HFFc6 (cell line): ENCODE measurements at regions not wholly inside any gene's neighbourhood (a gene's known extent, or its start where the extent isn't known, plus 50 kb on each side); places are given as distances from the start of the nearest gene placed in this dataset.

ENCODE experiments used
- DNase-seq: peaks from one replicate; pipeline ENCODE4 v3.0.0-alpha.2; 2018
- H3K27ac Mint-ChIP-seq: 2 replicates; pipeline ENCODE4 v1.8.0; 2020; ENCODE audit warnings: mild to moderate bottlenecking, mixed read lengths
- H3K27me3 Mint-ChIP-seq: 2 replicates; pipeline ENCODE4 v1.8.0; 2021; ENCODE audit warnings: mild to moderate bottlenecking, moderate library complexity, mixed read lengths; ENCODE audit not compliant: insufficient read depth
- H3K36me3 Mint-ChIP-seq: 2 replicates; pipeline ENCODE4 v1.8.0; 2021; ENCODE audit warnings: low read depth, mixed read lengths
- H3K4me1 Mint-ChIP-seq: 2 replicates; pipeline ENCODE4 v1.8.0; 2020; ENCODE audit warnings: low read depth, mixed read lengths
- H3K4me3 Mint-ChIP-seq: 2 replicates; pipeline ENCODE4 v1.8.0; 2020; ENCODE audit warnings: mild to moderate bottlenecking, moderate library complexity, mixed read lengths
- H3K9me3 Mint-ChIP-seq: 2 replicates; pipeline ENCODE4 v1.8.0; 2020; ENCODE audit warnings: mild to moderate bottlenecking, mixed read lengths
- TF ChIP-seq, protein P1 (sequence below): fragments of 200-600 bp; sonication (generic); IDR thresholded peaks from 2 replicates; pipeline ENCODE4 v1.5.0; 2021; ENCODE audit warnings: antibody characterized with exemption, mild to moderate bottlenecking

DNA sequence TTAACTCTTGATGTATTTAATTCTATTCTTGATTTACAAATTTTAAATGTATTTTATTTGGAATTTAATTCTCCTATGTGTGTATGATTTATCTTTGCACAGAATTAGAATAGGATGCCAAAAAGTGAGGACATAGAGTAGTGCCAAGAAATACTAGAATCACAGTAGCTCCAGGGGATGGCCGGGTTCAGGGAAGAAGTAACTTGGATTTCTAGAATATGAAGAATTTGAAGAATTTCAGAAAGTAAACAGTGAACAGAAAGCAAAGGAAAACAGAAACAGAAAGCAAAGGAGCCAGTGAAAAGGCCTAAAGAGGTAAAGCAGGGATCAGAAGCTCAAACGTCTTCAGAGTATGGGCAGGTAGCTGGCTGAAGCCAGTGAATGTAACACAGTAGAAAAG, 1187.6 kb downstream of the RPA4 start:
- Mint-ChIP-seq H3K27me3 (no peaks in the 10 kb centered on the region), H3K9me3 (no peaks in the 10 kb centered on the region), H3K36me3 (no peaks in the 10 kb centered on the region), H3K27ac (peak overlapping the region; percentile 77), H3K4me1 (peaks cover 68% of the 10 kb centered on the region), H3K4me3 (peak overlapping the region; percentile 69)
- TF ChIP-seq, protein P1, sequence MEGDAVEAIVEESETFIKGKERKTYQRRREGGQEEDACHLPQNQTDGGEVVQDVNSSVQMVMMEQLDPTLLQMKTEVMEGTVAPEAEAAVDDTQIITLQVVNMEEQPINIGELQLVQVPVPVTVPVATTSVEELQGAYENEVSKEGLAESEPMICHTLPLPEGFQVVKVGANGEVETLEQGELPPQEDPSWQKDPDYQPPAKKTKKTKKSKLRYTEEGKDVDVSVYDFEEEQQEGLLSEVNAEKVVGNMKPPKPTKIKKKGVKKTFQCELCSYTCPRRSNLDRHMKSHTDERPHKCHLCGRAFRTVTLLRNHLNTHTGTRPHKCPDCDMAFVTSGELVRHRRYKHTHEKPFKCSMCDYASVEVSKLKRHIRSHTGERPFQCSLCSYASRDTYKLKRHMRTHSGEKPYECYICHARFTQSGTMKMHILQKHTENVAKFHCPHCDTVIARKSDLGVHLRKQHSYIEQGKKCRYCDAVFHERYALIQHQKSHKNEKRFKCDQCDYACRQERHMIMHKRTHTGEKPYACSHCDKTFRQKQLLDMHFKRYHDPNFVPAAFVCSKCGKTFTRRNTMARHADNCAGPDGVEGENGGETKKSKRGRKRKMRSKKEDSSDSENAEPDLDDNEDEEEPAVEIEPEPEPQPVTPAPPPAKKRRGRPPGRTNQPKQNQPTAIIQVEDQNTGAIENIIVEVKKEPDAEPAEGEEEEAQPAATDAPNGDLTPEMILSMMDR, result no peak
- peak; percentile 4 for DNase-seq

DNA sequence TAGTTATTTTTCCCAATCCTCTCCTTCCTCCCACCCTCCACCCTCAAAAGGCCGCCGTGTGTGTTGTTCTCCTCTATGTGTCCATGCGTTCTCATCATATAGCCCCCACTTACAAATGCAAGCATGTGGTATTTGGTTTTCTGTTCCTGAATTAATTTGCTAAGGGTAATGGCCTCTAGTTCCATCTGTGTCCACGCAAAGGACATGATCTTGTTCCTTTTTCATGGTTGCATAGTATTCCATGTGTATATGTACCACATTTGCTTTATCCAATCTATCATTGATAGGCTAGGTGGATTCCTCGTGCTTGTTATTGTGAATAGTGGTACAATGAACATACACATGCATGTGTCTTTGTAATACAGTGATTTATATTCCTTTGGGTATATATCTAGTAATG, 1193.7 kb downstream of the RPA4 start:
- no peak overlapping the region for H3K27ac Mint-ChIP-seq
- peaks cover 22% of the 10 kb centered on the region for H3K4me1 Mint-ChIP-seq
- no peaks in the 10 kb centered on the region for H3K9me3 Mint-ChIP-seq
- no peaks in the 10 kb centered on the region for H3K36me3 Mint-ChIP-seq
- DNase-seq, result no peak
- no peaks in the 10 kb centered on the region for H3K27me3 Mint-ChIP-seq
- TF ChIP-seq, protein P1, result no peak
- H3K4me3 Mint-ChIP-seq, result no peak overlapping the region

DNA sequence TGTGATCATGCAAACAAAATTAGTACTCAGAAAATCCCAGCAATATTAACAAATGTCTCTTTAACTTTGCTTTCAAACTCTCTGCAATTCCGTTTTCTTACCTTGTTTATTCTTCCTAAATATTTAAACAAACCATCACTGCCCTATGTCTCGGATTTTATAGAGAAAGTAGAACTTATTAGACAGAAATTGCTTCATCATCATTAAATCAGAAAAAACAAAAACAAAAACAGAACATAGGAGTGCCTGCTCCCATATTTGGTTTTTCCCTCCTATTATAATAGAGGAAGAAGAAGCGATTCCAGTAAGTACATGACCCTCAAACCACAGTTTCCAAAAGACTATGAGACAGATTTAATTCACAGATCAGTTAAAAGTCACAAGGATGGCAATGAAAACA, 1228.0 kb downstream of the RPA4 start:
- no peak overlapping the region for H3K4me3 Mint-ChIP-seq
- H3K27me3 Mint-ChIP-seq, result no peaks in the 10 kb centered on the region
- H3K4me1 Mint-ChIP-seq, result peaks cover 14% of the 10 kb centered on the region
- H3K9me3 Mint-ChIP-seq, result no peaks in the 10 kb centered on the region
- TF ChIP-seq, protein P1, result no peak
- peak overlapping the region; percentile 11; the same call in 1 of the 2 replicates for H3K27ac Mint-ChIP-seq
- peak; percentile 1 for DNase-seq
- H3K36me3 Mint-ChIP-seq, result no peaks in the 10 kb centered on the region

DNA sequence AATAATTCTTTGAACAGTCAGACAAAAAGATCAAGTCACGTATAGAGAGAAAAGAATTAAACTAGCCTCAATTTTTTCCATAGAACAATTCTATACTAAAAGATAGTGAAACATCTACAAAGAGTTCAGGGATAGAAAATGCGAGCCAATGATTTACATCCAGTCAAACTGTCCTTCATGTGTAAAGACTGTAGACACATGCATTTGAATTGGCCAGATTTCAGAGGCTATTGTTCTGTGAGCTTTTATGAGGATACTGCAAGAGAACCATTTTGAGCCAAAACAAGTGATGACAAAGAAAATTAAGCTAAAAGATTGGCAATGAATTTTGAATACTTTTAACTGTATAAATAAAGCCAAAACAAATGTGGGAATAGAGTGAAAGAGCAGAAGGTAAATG, 1230.3 kb downstream of the RPA4 start:
- Mint-ChIP-seq H3K36me3 (no peaks in the 10 kb centered on the region), H3K9me3 (no peaks in the 10 kb centered on the region), H3K27me3 (no peaks in the 10 kb centered on the region), H3K27ac (no peak overlapping the region), H3K4me1 (peaks cover 14% of the 10 kb centered on the region), H3K4me3 (no peak overlapping the region)
- TF ChIP-seq, protein P1, result no peak
- DNase-seq, result no peak

DNA sequence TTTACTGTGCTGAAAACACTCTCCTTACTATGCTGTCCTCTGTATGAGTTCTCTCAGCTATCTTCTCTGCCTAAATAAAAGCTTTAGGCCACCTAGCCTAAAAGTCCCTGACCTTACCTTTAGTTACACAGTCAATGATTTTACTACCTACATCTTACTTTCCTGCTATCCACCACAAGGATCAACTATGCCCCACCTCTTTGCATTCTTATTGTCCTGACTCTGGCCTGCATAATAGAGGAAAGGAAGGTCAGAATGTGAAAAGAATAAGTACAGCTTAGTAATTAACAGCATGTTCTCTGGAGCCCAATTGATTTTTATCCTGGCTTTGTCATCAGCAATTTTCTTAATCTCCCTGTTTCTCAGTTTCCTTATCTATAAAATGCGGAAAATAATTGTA, 1257.8 kb downstream of the RPA4 start:
- H3K4me1 Mint-ChIP-seq, result peaks cover 10% of the 10 kb centered on the region; the same call in 1 of the 2 replicates
- no peaks in the 10 kb centered on the region for H3K36me3 Mint-ChIP-seq
- H3K9me3 Mint-ChIP-seq, result no peaks in the 10 kb centered on the region
- no peak overlapping the region for H3K4me3 Mint-ChIP-seq
- no peak overlapping the region for H3K27ac Mint-ChIP-seq
- no peaks in the 10 kb centered on the region for H3K27me3 Mint-ChIP-seq
- TF ChIP-seq, protein P1, result no peak
- no peak for DNase-seq

DNA sequence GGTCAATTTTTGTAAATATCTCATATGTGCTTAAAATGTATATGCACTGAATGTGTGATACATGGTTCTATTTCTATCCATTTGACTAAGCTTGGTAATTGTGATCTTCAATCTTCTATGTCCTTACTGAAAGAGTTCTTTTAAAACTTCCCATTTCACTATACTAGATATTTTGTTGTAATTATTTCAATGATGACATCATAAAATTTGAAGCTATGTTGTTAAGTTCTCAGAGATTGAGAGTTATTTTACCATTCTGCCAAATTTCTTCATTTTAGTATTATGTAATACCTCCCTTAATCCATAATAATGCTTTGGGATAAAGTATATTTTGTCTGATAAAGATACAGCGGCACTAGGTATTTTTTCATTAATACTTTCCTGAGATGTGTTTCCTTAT, 1307.3 kb downstream of the RPA4 start:
- H3K4me1 Mint-ChIP-seq, result peaks cover 15% of the 10 kb centered on the region; the same call in 1 of the 2 replicates
- TF ChIP-seq, protein P1, result no peak
- no peaks in the 10 kb centered on the region for H3K27me3 Mint-ChIP-seq
- no peak overlapping the region for H3K27ac Mint-ChIP-seq
- no peaks in the 10 kb centered on the region; the same call in 1 of the 2 replicates for H3K36me3 Mint-ChIP-seq
- DNase-seq, result no peak
- no peaks in the 10 kb centered on the region for H3K9me3 Mint-ChIP-seq
- no peak overlapping the region for H3K4me3 Mint-ChIP-seq
